Activated CD8-positive, alpha-beta memory T cell treated with anti-CD3 and anti-CD28 coated beads, Interleukin-2, amount 50 U/mL, for 48 hours (primary cell): ENCODE measurements at regions not wholly inside any gene's neighbourhood (a gene's known extent, or its start where the extent isn't known, plus 50 kb on each side); places are given as distances from the start of the nearest gene placed in this dataset.
"Not testable (repeated sequence)": the region's sequence is repeated elsewhere in the genome, so short reads cannot be mapped to it uniquely, and the experiment has no call there.

Experiments
- DNase-seq: peaks from one replicate; pipeline ENCODE4 v3.0.0-alpha.2; 2020

GRCh38 chr6:10343320-10343719, 71.6 kb downstream of the TFAP2A start:
- DNase-seq = no peak

GRCh38 chr6:10341605-10342004, 73.3 kb downstream of the TFAP2A start:
- DNase-seq = no peak

- DNase-seq = no peak
Observed at GRCh38 chr6:10338151-10338550, 76.7 kb downstream of the TFAP2A start.

GRCh38 chr6:10337376-10337775, 77.5 kb downstream of the TFAP2A start:
- not testable (repeated sequence) for DNase-seq

GRCh38 chr6:10332111-10332510, 82.8 kb downstream of the TFAP2A start:
- DNase-seq = no peak

- no peak for DNase-seq
Observed at GRCh38 chr6:10331334-10331968, 83.4 kb downstream of the TFAP2A start.

GRCh38 chr6:10330515-10330914, 84.4 kb downstream of the TFAP2A start:
- DNase-seq = no peak

GRCh38 chr6:10323018-10323417, 91.9 kb downstream of the TFAP2A start:
- DNase-seq = no peak

- DNase-seq = no peak
Observed at GRCh38 chr6:10320291-10320690, 94.6 kb downstream of the TFAP2A start.

GRCh38 chr6:10316373-10316721, 98.5 kb downstream of the TFAP2A start:
- no peak for DNase-seq

GRCh38 chr6:10315658-10316372, 99.1 kb downstream of the TFAP2A start:
- no peak for DNase-seq

GRCh38 chr6:10315034-10315433, 99.8 kb downstream of the TFAP2A start:
- DNase-seq = no peak

- no peak for DNase-seq
Observed at GRCh38 chr6:10314163-10314955, 100.5 kb downstream of the TFAP2A start.

GRCh38 chr6:10313799-10314162, 101.1 kb downstream of the TFAP2A start:
- DNase-seq = no peak

GRCh38 chr6:10312445-10312844, 102.4 kb downstream of the TFAP2A start:
- DNase-seq = no peak

GRCh38 chr6:10311546-10312405, 103.1 kb downstream of the TFAP2A start:
- not testable (repeated sequence) for DNase-seq

GRCh38 chr6:10310826-10311225, 104.0 kb downstream of the TFAP2A start:
- no peak for DNase-seq

GRCh38 chr6:10310330-10310653, 104.6 kb downstream of the TFAP2A start:
- no peak for DNase-seq

- DNase-seq = no peak
Observed at GRCh38 chr6:10309457-10310329, 105.2 kb downstream of the TFAP2A start.

GRCh38 chr6:10307476-10307875, 107.4 kb downstream of the TFAP2A start:
- DNase-seq = no peak

- DNase-seq = no peak
Observed at GRCh38 chr6:10307028-10307427, 107.8 kb downstream of the TFAP2A start.

GRCh38 chr6:10305790-10306415, 109.0 kb downstream of the TFAP2A start:
- DNase-seq = no peak
